ENCODE measurements at regions not wholly inside any gene's neighbourhood (a gene's known extent, or its start where the extent isn't known, plus 50 kb on each side); places are given as distances from the start of the nearest gene placed in this dataset.

DNA sequence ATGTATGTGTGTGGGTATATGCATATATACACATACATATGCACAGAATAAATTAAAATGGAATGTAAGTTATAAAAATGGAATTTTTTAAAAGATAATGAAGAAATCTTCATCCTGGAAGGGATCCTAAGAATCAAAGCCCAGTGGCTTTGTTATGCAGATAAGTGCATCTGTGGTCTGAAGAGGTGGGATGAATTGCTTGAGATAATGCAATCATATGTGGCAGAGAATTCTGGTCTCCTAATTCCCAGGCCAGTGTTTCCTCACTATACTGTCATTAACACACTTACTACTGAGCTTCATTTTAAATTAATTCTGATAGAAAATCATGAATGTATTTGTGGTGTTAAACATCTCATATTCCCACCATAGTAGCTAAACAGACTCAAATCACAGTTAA lies 86.7 kb upstream of the PRMT6 start:
- TF ChIP-seq, protein P1, sequence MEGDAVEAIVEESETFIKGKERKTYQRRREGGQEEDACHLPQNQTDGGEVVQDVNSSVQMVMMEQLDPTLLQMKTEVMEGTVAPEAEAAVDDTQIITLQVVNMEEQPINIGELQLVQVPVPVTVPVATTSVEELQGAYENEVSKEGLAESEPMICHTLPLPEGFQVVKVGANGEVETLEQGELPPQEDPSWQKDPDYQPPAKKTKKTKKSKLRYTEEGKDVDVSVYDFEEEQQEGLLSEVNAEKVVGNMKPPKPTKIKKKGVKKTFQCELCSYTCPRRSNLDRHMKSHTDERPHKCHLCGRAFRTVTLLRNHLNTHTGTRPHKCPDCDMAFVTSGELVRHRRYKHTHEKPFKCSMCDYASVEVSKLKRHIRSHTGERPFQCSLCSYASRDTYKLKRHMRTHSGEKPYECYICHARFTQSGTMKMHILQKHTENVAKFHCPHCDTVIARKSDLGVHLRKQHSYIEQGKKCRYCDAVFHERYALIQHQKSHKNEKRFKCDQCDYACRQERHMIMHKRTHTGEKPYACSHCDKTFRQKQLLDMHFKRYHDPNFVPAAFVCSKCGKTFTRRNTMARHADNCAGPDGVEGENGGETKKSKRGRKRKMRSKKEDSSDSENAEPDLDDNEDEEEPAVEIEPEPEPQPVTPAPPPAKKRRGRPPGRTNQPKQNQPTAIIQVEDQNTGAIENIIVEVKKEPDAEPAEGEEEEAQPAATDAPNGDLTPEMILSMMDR (IDR thresholded peaks at IDR 0.05), result no peak
- TF ChIP-seq POLR2A (IDR thresholded peaks at IDR 0.05) (no peak), POLR2AphosphoS5 (IDR thresholded peaks at IDR 0.05) (no peak)
